CD14-positive monocyte (primary cell): ENCODE measurements at regions not wholly inside any gene's neighbourhood (a gene's known extent, or its start where the extent isn't known, plus 50 kb on each side); places are given as distances from the start of the nearest gene placed in this dataset.

ENCODE experiments used
- DNase-seq, 3 donors: peaks; one replicate each; pipeline ENCODE4 v3.0.0-alpha.2; 2011 to 2022
- H2AFZ ChIP-seq: 2 replicates; pipeline ENCODE4 v1.6.0; 2012; ENCODE audit warnings: mild to moderate bottlenecking, low read depth, low read length, inconsistent platforms; ENCODE audit not compliant: insufficient read depth, poor library complexity, severe bottlenecking
- H3K27ac ChIP-seq, 2 donors: 1 replicate in 1 of 2; 2 replicates in 1 of 2; pipeline ENCODE4 v1.5.1; 2012 to 2013; ENCODE audit warnings: low read length in 2 of 2, control low read depth in 1 of 2, inconsistent platforms in 1 of 2, low read depth in 1 of 2, mild to moderate bottlenecking in 1 of 2
- H3K27me3 ChIP-seq, 2 donors: one replicate each; pipeline versions ENCODE4 v1.6.0 to v1.6.1; 2011 to 2013; ENCODE audit warnings: low read length in 2 of 2; ENCODE audit not compliant: control insufficient read depth in 2 of 2, insufficient read depth in 2 of 2
- H3K36me3 ChIP-seq, 2 donors: replicated peaks in 1 of 2; 1 replicate in 1 of 2; 2 replicates in 1 of 2; pipeline versions ENCODE4 v1.5.1 to v1.6.1; 2012 to 2013; ENCODE audit warnings: low read length in 2 of 2, control low read depth in 1 of 2, inconsistent platforms in 1 of 2, mild to moderate bottlenecking in 1 of 2; ENCODE audit not compliant: insufficient read depth in 2 of 2, control insufficient read depth in 1 of 2
- H3K4me1 ChIP-seq, 2 donors: 1 replicate in 1 of 2; 2 replicates in 1 of 2; pipeline versions ENCODE4 v1.5.1 to v1.6.1; 2012 to 2013; ENCODE audit warnings: low read length in 2 of 2, control low read depth in 1 of 2, inconsistent platforms in 1 of 2, mild to moderate bottlenecking in 1 of 2, moderate library complexity in 1 of 2; ENCODE audit not compliant: insufficient read depth in 2 of 2, control insufficient read depth in 1 of 2
- H3K4me2 ChIP-seq: replicated peaks from 2 replicates; pipeline ENCODE3; 2012; ENCODE audit warnings: low read length, moderate library complexity, mild to moderate bottlenecking; ENCODE audit not compliant: poor library complexity, severe bottlenecking; ENCODE audit errors: extremely low read depth
- H3K4me3 ChIP-seq, 3 experiments: fragments of 200-600 bp in 1 of 3; sonication (generic) in 1 of 3; replicated peaks in 1 of 3; 1 replicate in 2 of 3; 2 replicates in 1 of 3; pipeline ENCODE4 v1.5.1; 2011 to 2013; ENCODE audit warnings: low read length in 3 of 3, mild to moderate bottlenecking in 3 of 3, control low read depth in 2 of 3, low read depth in 2 of 3, inconsistent platforms in 1 of 3, moderate library complexity in 1 of 3
- H3K79me2 ChIP-seq: 2 replicates; pipeline ENCODE4 v1.6.0; 2012; ENCODE audit warnings: mild to moderate bottlenecking, control low read depth, inconsistent platforms, low read length, moderate library complexity; ENCODE audit not compliant: insufficient read depth
- H3K9ac ChIP-seq: 2 replicates; pipeline ENCODE4 v1.6.0; 2017; ENCODE audit warnings: low read length, mild to moderate bottlenecking; ENCODE audit not compliant: insufficient read depth, poor library complexity, severe bottlenecking
- H3K9me3 ChIP-seq, 2 donors: replicated peaks in 1 of 2; 1 replicate in 1 of 2; 2 replicates in 1 of 2; pipeline versions ENCODE4 v1.5.1 to v1.6.1; 2012 to 2013; ENCODE audit warnings: low read length in 2 of 2, control low read depth in 1 of 2; ENCODE audit not compliant: control insufficient read depth in 1 of 2, insufficient read depth in 1 of 2
- H4K20me1 ChIP-seq: 2 replicates; pipeline ENCODE4 v1.6.0; 2012; ENCODE audit warnings: mild to moderate bottlenecking, low read length, control low read depth, moderate library complexity; ENCODE audit not compliant: insufficient read depth
- H3K27ac Mint-ChIP-seq, 7 donors: one replicate each; pipeline ENCODE4 v1.8.0; 2020; ENCODE audit warnings: mild to moderate bottlenecking in 7 of 7, mixed read lengths in 7 of 7, moderate library complexity in 6 of 7, inconsistent platforms in 2 of 7
- H3K27me3 Mint-ChIP-seq, 3 donors: one replicate each; pipeline ENCODE4 v1.8.0; 2021 to 2022; ENCODE audit warnings: low read depth in 3 of 3, mild to moderate bottlenecking in 3 of 3, mixed read lengths in 3 of 3, moderate library complexity in 3 of 3, inconsistent platforms in 1 of 3
- H3K36me3 Mint-ChIP-seq, 2 donors: one replicate each; pipeline ENCODE4 v1.8.0; 2020; ENCODE audit warnings: mixed read lengths in 2 of 2, inconsistent platforms in 1 of 2, mild to moderate bottlenecking in 1 of 2
- H3K4me1 Mint-ChIP-seq: one replicate; pipeline ENCODE4 v1.8.0; 2020; ENCODE audit warnings: mild to moderate bottlenecking, mixed read lengths
- H3K4me3 Mint-ChIP-seq, 2 donors: one replicate each; pipeline ENCODE4 v1.8.0; 2020; ENCODE audit warnings: mild to moderate bottlenecking in 2 of 2, mixed read lengths in 2 of 2, moderate library complexity in 1 of 2
- H3K9me3 Mint-ChIP-seq, 7 donors: one replicate each; pipeline ENCODE4 v1.8.0; 2020 to 2022; ENCODE audit warnings: mixed read lengths in 7 of 7, mild to moderate bottlenecking in 6 of 7, moderate library complexity in 6 of 7, inconsistent platforms in 2 of 7
- CTCF ChIP-seq: fragments of 200-600 bp; IDR thresholded peaks from one replicate; pipeline ENCODE4 v1.8.0; 2022; ENCODE audit warnings: antibody characterized with exemption, mild to moderate bottlenecking
- whole genome bisulfite sequencing: methylation state at CpG from one replicate; pipeline ENCODE4 v1.1.5; 2013; ENCODE audit warnings: missing lambda C conversion rate; ENCODE audit not compliant: insufficient coverage; 5-methylcytosine and 5-hydroxymethylcytosine counted together
- intact Hi-C, 2 donors: fragments of 100-400 bp; cut with micrococcal nuclease; formaldehyde crosslinking; loops; one replicate each; pipeline versions ENCODE4 v1.15.0 to v1.15.1; 2023

DNA sequence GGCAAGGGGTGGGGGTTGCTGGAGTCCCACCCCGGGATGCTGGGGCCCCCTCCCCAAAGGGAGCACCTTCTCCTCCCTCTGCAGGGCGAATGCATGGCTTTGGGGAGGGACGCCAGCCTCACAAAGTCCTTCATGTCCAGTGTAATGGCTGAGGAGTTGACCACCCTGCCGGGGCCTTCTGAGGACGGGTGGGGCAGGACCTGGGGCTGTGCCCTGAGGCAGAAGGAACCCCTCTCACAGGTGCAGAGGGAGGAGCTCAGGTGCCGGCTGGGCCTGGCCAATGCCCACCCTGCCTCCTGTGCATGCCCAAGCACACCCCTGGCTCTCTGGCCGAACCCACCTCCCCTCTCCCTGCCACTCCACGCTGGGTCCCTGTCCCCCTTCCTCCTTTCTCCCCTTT is 64.3 kb upstream of the RNU6ATAC start:
- Mint-ChIP-seq H3K36me3 (no peaks in the 10 kb centered on the region), H3K4me1 (peaks cover 17% of the 10 kb centered on the region), H3K27ac (no peak overlapping the region), H3K4me3 (no peak overlapping the region), H3K27me3 (peaks cover 4 to 13% (median 9%) of the 10 kb centered on the region in 3 donors), H3K9me3 (peaks cover 0 to 3% (median 0%) of the 10 kb centered on the region in 7 donors)
- H3K79me2 ChIP-seq, result no peaks in the 10 kb centered on the region
- TF ChIP-seq CTCF, result no peak
- no peak overlapping the region for H3K4me3 ChIP-seq
- H3K9me3 ChIP-seq, result no peaks in the 10 kb centered on the region
- H3K9ac ChIP-seq, result no peak overlapping the region
- intact Hi-C loops, result no loop called here
- no peak for DNase-seq
- 88% methylated on average over 3 of the region's 8 CpGs for WGBS
- H3K36me3 ChIP-seq, result no peaks in the 10 kb centered on the region
- H3K27me3 ChIP-seq, result no peaks in the 10 kb centered on the region
- peaks cover 14 to 18% of the 10 kb centered on the region in 2 donors for H3K4me1 ChIP-seq
- H3K4me2 ChIP-seq, result no peak overlapping the region
- no peak overlapping the region for H2AFZ ChIP-seq
- no peaks in the 10 kb centered on the region for H4K20me1 ChIP-seq
- no peak overlapping the region for H3K27ac ChIP-seq

GRCh38 chr9:134229466-134230091 is 65.2 kb upstream of the RNU6ATAC start:
- 77% methylated on average over 22 of the region's 23 CpGs for WGBS
- Histone ChIP-seq H3K4me1 (peaks cover 14 to 18% of the 10 kb centered on the region in 2 donors), H3K4me3 (no peak overlapping the region), H3K9me3 (no peaks in the 10 kb centered on the region), H3K9ac (no peak overlapping the region), H4K20me1 (no peaks in the 10 kb centered on the region), H3K27me3 (no peaks in the 10 kb centered on the region), H2AFZ (no peak overlapping the region), H3K4me2 (no peak overlapping the region), H3K27ac (no peak overlapping the region), H3K79me2 (no peaks in the 10 kb centered on the region), H3K36me3 (no peaks in the 10 kb centered on the region)
- H3K4me1 Mint-ChIP-seq, result peaks cover 17% of the 10 kb centered on the region
- DNase-seq, result no peak
- H3K36me3 Mint-ChIP-seq, result no peaks in the 10 kb centered on the region
- no peak overlapping the region for H3K27ac Mint-ChIP-seq
- TF ChIP-seq CTCF, result no peak
- no peak overlapping the region for H3K4me3 Mint-ChIP-seq
- peaks cover 4 to 11% (median 9%) of the 10 kb centered on the region in 3 donors for H3K27me3 Mint-ChIP-seq
- intact Hi-C loops, result no loop called here
- H3K9me3 Mint-ChIP-seq, result peaks cover 0 to 3% (median 0%) of the 10 kb centered on the region in 7 donors
